HUES48 (cell line): ENCODE measurements at regions not wholly inside any gene's neighbourhood (a gene's known extent, or its start where the extent isn't known, plus 50 kb on each side); places are given as distances from the start of the nearest gene placed in this dataset.

Experiments
- H3K27ac ChIP-seq: one replicate; pipeline ENCODE4 v1.7.0; 2013; ENCODE audit warnings: low read depth, low read length, inconsistent platforms
- H3K27me3 ChIP-seq: 2 replicates; pipeline ENCODE4 v1.6.1; 2013; ENCODE audit warnings: mild to moderate bottlenecking, low read length; ENCODE audit not compliant: control insufficient read depth, insufficient read depth
- H3K36me3 ChIP-seq: 2 replicates; pipeline ENCODE4 v1.6.1; 2013; ENCODE audit warnings: low read length; ENCODE audit not compliant: control insufficient read depth, insufficient read depth
- H3K4me1 ChIP-seq: 2 replicates; pipeline ENCODE4 v1.6.1; 2013; ENCODE audit warnings: mild to moderate bottlenecking, low read length; ENCODE audit not compliant: control insufficient read depth, insufficient read depth
- H3K4me3 ChIP-seq: 2 replicates; pipeline ENCODE4 v1.5.1; 2013; ENCODE audit warnings: mild to moderate bottlenecking, low read depth, low read length
- H3K9ac ChIP-seq: 2 replicates; pipeline ENCODE4 v1.6.1; 2013; ENCODE audit warnings: mild to moderate bottlenecking, low read depth, low read length, moderate library complexity
- H3K9me3 ChIP-seq: 2 replicates; pipeline ENCODE4 v1.6.1; 2013; ENCODE audit warnings: low read length; ENCODE audit not compliant: control insufficient read depth, insufficient read depth

DNA sequence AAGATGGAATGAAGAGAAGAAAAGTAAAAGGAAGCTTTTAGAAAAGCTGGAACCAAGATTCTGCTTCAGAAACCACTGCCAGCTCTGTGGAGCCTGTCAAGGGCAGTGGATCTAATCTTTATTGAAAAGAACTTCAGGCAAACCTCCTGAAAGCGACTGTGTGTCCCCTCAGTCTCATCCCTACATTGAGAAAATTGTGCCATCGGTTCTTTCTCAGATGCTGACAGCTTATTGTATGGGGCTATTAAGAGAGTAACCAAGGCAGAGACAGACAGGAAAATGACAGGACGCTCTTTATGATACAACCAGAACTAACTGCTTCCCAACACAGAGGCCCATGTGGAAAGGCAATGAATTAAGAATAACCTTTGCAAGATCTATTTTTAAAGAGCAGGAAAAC is 763.2 kb upstream of the CHAC2 start:
- Histone ChIP-seq H3K4me1 (no peaks in the 10 kb centered on the region), H3K9me3 (no peaks in the 10 kb centered on the region), H3K27me3 (no peaks in the 10 kb centered on the region), H3K4me3 (no peak overlapping the region), H3K9ac (no peak overlapping the region), H3K36me3 (no peaks in the 10 kb centered on the region), H3K27ac (no peak overlapping the region)

GRCh38 chr2:52995424-52995823 is 772.2 kb upstream of the CHAC2 start:
- no peaks in the 10 kb centered on the region for H3K4me1 ChIP-seq
- H3K27me3 ChIP-seq: no peaks in the 10 kb centered on the region
- H3K9ac ChIP-seq: no peak overlapping the region
- no peaks in the 10 kb centered on the region for H3K36me3 ChIP-seq
- H3K4me3 ChIP-seq: no peak overlapping the region
- H3K27ac ChIP-seq: no peak overlapping the region
- no peaks in the 10 kb centered on the region for H3K9me3 ChIP-seq

- Histone ChIP-seq H3K27me3 (no peaks in the 10 kb centered on the region), H3K9me3 (no peaks in the 10 kb centered on the region), H3K36me3 (no peaks in the 10 kb centered on the region), H3K9ac (no peak overlapping the region), H3K4me1 (no peaks in the 10 kb centered on the region), H3K27ac (no peak overlapping the region), H3K4me3 (no peak overlapping the region)
Observed at GRCh38 chr2:52976143-52976949, 791.3 kb upstream of the CHAC2 start.

DNA sequence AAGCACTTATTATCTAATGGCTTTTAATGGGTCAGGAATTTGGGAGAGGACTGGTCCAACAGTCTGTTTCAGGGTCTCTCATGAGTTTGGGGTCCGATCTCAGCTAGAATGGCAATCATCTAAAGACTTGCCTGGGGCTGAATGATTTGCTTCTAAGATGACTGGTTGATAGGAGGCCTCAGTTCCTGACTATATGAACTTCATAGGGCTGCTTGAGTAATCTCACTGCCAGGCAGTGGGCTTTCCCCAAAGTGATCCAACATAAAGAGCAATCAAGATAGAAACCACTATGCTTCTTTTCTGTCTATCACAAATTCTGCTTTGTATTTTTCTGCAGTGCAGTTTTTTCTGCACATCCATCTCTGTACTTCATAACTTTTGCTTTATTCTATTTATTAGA is 793.5 kb upstream of the CHAC2 start:
- H3K9me3 ChIP-seq: no peaks in the 10 kb centered on the region
- no peaks in the 10 kb centered on the region for H3K36me3 ChIP-seq
- no peak overlapping the region for H3K27ac ChIP-seq
- no peaks in the 10 kb centered on the region for H3K4me1 ChIP-seq
- H3K9ac ChIP-seq: no peak overlapping the region
- H3K4me3 ChIP-seq: no peak overlapping the region
- H3K27me3 ChIP-seq: no peaks in the 10 kb centered on the region

- Histone ChIP-seq H3K4me3 (no peak overlapping the region), H3K9me3 (no peaks in the 10 kb centered on the region), H3K36me3 (no peaks in the 10 kb centered on the region), H3K9ac (no peak overlapping the region), H3K27me3 (no peaks in the 10 kb centered on the region), H3K4me1 (no peaks in the 10 kb centered on the region), H3K27ac (no peak overlapping the region)
Observed at GRCh38 chr2:52970642-52971041, 797.0 kb upstream of the CHAC2 start.

GRCh38 chr2:52968043-52968442 is 799.6 kb upstream of the CHAC2 start:
- peaks cover 9% of the 10 kb centered on the region for H3K4me1 ChIP-seq
- no peak overlapping the region for H3K27ac ChIP-seq
- H3K4me3 ChIP-seq: no peak overlapping the region
- no peaks in the 10 kb centered on the region for H3K27me3 ChIP-seq
- H3K9me3 ChIP-seq: no peaks in the 10 kb centered on the region
- no peaks in the 10 kb centered on the region for H3K36me3 ChIP-seq
- no peak overlapping the region for H3K9ac ChIP-seq

- Histone ChIP-seq H3K9ac (no peak overlapping the region), H3K27ac (no peak overlapping the region), H3K9me3 (no peaks in the 10 kb centered on the region), H3K4me1 (peaks cover 9% of the 10 kb centered on the region), H3K4me3 (no peak overlapping the region), H3K27me3 (no peaks in the 10 kb centered on the region), H3K36me3 (no peaks in the 10 kb centered on the region)
Observed at GRCh38 chr2:52964916-52965530, 802.6 kb upstream of the CHAC2 start.

DNA sequence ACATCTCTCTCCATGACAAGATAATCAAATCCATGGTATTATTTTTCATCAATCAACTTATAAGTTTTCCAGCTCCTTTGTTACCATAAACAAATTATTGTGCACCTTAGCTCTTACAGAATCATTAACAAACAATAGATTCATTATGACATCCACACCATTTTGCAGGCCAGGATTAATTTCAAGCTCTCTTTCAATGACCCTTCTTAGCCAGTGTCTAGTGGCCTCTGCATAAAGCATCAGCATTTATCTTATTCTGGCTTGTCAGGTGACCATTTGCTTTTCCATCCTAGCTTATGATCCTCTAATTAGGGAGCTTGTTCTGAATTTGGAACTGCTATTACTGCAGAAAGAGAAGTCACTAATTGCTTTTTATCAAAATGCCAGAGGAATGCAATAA is 806.2 kb upstream of the CHAC2 start:
- Histone ChIP-seq H3K27ac (no peak overlapping the region), H3K4me1 (peaks cover 11% of the 10 kb centered on the region), H3K9me3 (no peaks in the 10 kb centered on the region), H3K9ac (no peak overlapping the region), H3K4me3 (no peak overlapping the region), H3K36me3 (no peaks in the 10 kb centered on the region), H3K27me3 (no peaks in the 10 kb centered on the region)

DNA sequence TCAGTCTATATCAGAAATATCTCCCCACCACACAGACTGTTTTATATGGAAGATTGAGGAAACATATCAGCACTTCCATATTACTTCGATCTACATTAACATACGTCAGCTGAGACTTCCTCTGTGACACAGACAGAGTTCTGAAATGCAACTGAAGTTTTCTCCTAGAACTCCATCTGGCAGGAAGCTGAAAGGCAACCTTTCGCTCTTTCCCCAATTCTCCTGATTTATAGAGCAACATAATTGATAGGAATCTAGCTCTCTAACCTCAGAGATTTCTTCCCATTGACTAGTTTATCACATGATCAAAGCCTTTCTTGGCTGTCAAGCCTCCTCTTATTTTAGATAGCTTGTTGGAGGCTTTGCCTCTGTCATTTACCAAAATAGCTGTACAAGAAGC is 806.7 kb upstream of the CHAC2 start:
- H3K27ac ChIP-seq: no peak overlapping the region
- no peaks in the 10 kb centered on the region for H3K36me3 ChIP-seq
- no peaks in the 10 kb centered on the region for H3K27me3 ChIP-seq
- H3K9me3 ChIP-seq: no peaks in the 10 kb centered on the region
- H3K4me3 ChIP-seq: no peak overlapping the region
- no peak overlapping the region for H3K9ac ChIP-seq
- H3K4me1 ChIP-seq: peaks cover 11% of the 10 kb centered on the region

- H3K4me3 ChIP-seq: no peak overlapping the region
- no peak overlapping the region for H3K9ac ChIP-seq
- H3K9me3 ChIP-seq: no peaks in the 10 kb centered on the region
- H3K4me1 ChIP-seq: peaks cover 6% of the 10 kb centered on the region
- H3K36me3 ChIP-seq: no peaks in the 10 kb centered on the region
- H3K27ac ChIP-seq: no peak overlapping the region
- no peaks in the 10 kb centered on the region for H3K27me3 ChIP-seq
Observed at GRCh38 chr2:52959801-52960200, 807.8 kb upstream of the CHAC2 start.

DNA sequence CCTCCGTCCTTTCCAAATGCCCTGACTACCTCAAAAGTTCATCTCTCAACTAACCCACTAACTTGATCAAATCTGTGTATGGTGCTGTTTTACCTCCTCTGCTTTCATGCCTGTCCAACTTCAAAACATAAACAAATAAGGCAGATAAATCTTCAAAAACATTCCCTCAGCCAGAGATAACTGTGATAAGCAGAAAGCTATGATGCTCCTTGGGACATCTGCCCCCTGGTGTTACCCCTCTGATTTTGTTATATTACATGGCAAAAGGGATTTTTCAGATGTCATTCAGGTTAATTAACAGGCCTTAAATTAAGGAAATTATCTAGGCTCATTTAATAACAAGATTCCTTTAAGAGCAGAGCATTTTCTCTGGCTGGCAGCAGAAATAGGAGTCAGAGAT is 810.8 kb upstream of the CHAC2 start:
- Histone ChIP-seq H3K27ac (no peak overlapping the region), H3K36me3 (no peaks in the 10 kb centered on the region), H3K27me3 (no peaks in the 10 kb centered on the region), H3K4me1 (0 out of 2 replicates have a peak, but pooled peaks cover 2% of the 10 kb centered on the region), H3K9me3 (no peaks in the 10 kb centered on the region), H3K9ac (no peak overlapping the region), H3K4me3 (no peak overlapping the region)
